ENCODE measurements at regions not wholly inside any gene's neighbourhood (a gene's known extent, or its start where the extent isn't known, plus 50 kb on each side); places are given as distances from the start of the nearest gene placed in this dataset.

DNA sequence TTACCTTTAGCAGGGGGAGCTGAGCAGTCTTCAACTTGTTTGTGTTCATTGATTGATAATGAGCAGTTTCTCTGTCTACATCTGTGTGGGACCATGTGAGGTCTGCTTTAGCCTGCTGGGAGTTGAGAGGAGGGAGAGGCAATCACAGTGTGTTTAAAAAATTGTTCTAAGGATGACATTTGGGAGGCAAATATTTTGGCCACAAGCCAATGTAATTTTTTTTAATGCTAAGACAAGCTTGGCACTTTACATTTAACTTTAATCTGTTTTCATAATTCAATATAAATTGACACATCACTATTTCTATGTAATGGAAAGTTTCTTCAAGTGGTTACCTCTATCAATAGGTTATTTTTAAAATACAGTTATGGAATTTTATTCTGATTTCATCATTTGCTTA is 55.9 kb upstream of the SEMA3A start:
- DNase-seq (ENCODE audit: low read depth), result no peak

DNA sequence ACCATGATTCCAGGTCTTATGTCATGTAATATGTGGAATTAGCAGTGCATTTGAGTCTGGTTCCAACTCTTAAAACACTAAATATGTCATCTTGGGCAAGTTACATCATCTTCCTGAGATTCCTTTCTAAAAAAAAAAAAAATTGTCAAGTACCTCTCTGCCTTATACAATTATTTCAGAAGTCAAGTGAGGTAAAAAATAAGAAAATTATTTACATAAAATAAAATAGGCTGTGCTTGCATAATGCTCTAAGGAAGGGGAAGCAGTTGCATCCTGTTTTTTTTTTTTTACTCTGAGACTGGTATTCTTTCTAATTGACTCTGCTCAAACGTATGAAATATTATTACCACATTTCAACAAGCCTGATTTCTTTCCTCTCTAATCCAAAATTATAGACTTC is 55.1 kb upstream of the SEMA3A start:
- no peak for DNase-seq (ENCODE audit: low read depth)

DNA sequence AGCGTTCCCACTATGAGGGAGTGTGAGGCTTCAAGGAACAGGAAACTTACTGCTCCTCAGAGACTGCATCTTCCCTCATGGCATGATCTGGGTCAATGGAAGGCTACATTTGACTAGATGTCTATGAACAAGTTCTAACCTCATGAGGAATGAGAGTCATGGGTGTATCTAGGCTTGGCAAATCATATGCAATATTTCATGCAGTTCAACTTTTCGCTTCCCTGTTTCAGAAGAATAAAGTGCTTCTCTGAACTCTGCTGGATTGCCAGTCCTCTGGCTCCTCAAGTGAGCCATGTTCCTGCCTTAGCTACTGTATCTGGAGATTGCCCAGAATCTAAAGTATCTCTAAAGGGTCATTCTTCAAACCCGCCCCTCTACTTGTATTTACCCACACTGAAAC is 54.3 kb upstream of the SEMA3A start:
- DNase-seq (ENCODE audit: low read depth), result no peak

DNA sequence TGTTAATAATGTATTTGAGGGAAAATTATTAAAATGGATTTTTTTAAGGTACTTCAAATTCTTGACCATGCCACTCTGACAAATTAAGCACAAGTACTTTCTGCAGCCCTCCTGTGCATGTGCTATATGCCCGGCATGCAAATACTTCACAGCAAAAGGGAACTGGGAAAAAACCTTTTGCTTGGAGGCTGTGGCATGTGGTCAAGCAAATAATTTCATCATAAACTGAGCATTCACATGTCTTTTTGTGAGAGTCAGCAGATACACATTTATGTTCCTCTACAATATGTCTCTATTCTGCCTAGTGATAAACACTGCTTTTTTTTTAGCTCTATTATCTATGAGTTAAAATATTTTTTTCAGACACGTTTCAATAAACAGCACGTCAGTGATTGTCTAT is 53.7 kb upstream of the SEMA3A start:
- DNase-seq (ENCODE audit: low read depth), result no peak

DNA sequence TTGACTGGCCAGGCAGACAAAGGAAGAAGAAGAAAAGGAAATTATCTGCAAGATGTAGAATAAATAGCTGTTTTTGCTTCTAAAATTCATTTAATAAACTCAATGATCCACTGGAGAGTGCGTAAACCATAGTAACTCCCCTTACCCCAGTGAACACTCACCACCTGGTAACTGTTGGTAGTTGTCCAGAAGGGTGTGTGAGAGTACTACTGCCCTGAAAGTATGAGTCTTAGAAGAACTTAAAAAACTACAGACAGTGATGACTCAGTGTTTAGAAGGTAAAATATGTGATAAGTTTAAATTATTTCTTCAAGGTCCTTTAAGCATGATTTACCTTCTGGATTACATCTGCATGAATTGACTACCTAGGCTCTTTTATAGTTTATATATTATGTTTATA is 53.0 kb upstream of the SEMA3A start:
- peak; percentile 39 for DNase-seq (ENCODE audit: low read depth)

DNA sequence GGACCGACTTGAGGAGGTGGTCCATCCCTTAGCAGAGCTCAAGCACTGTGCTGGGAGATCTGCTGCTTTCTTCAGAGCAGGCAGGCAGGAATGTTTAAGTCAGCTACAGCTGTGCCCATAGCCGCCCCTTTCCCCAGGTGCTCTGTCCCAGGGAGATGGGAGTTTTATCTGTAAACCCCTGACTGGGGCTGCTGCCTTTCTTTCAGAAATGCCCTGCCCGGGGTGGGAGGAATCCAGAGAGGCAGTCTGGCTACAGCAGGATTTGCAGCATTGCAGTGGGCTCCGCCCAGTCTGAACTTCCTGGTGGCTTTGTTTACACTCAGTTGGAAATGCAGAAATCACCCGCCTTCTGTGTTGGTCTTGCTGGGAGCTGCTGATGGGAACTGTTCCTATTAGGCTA is 51.2 kb upstream of the SEMA3A start:
- DNase-seq (ENCODE audit: low read depth), result no peak
